Cardiac muscle cell (in vitro differentiated cells and primary cell): ENCODE measurements at regions not wholly inside any gene's neighbourhood (a gene's known extent, or its start where the extent isn't known, plus 50 kb on each side); places are given as distances from the start of the nearest gene placed in this dataset.

Experiments used
- DNase-seq, 2 donors: peaks; one replicate each; pipeline versions ENCODE4 v3.0.0 to v3.0.0-alpha.2; 2010 to 2017; ENCODE audit warnings: low read depth in 1 of 2, low spot score in 1 of 2
- H3K27ac ChIP-seq: fragments of 200-600 bp; sonication (generic); 2 replicates; pipeline ENCODE4 v1.5.1; 2016
- H3K27me3 ChIP-seq: fragments of 200-600 bp; sonication (generic); 2 replicates; pipeline ENCODE4 v1.6.0; 2016; ENCODE audit warnings: control low read depth
- H3K36me3 ChIP-seq: fragments of 200-600 bp; sonication (generic); 2 replicates; pipeline ENCODE4 v1.5.1; 2016; ENCODE audit warnings: control low read depth
- H3K4me1 ChIP-seq: fragments of 200-600 bp; sonication (generic); 2 replicates; pipeline ENCODE4 v1.8.1; 2017; ENCODE audit warnings: low read depth, mild to moderate bottlenecking, mixed run types
- H3K4me3 ChIP-seq: fragments of 200-600 bp; sonication (generic); 2 replicates; pipeline ENCODE4 v1.5.1; 2016; ENCODE audit warnings: mild to moderate bottlenecking
- H3K9me3 ChIP-seq: fragments of 200-600 bp; sonication (generic); 2 replicates; pipeline ENCODE4 v1.5.1; 2017; ENCODE audit warnings: low read depth, mild to moderate bottlenecking, control low read depth
- TF ChIP-seq, protein P1 (sequence below): IDR thresholded peaks from 2 replicates; pipeline ENCODE4 v1.5.1; 2012; ENCODE audit warnings: low read depth, mild to moderate bottlenecking, low read length

DNA sequence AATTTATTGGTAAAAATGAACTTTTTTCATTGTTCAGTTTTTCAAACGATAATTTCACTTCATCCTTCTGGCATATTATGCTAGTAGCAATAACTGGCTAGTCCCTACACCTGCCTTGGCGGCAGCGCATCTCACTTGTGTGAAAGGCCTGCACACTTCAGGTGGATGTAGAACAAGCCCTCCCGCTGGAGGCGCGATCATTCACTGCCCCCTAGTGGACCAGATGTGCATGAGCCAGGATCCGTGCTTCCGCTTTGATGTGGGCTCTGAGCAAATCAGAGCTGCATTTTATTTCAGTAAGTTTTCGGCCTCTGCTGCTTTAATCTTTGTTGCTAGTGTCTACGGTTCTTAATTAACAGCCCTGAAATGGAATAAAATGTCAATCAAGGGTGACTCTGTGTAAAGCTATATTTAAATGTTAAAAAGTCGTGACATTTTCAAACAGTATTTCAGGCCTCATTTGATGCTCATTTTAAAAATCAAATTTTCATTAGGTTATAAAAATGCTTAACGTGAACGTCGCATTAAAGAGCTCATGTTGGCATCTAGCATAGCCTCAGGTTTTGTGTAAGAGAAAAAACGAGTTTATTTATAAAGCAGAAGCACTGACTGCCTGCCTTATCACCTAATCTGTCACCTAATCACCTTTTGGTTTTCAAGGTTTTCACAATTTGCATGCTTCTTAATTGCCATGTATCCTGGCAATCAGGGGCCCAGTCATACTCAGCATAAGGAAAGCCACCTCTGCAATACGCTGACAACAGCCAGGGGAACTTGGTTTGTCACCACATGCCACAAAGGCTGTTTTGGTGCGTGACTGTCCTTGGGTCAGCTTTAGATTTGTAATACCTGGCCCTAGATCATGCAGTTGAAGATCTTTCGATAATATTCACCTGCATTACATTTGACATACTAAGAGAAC lies 112.2 kb downstream of the TEX26 start:
- Histone ChIP-seq H3K36me3 (no peaks in the 10 kb centered on the region), H3K9me3 (no peaks in the 10 kb centered on the region), H3K4me1 (peaks cover 14% of the 10 kb centered on the region), H3K4me3 (no peak overlapping the region), H3K27ac (no peak overlapping the region), H3K27me3 (peaks cover 20% of the 10 kb centered on the region)
- DNase-seq = peak; percentile 86 to 91
- TF ChIP-seq, protein P1, sequence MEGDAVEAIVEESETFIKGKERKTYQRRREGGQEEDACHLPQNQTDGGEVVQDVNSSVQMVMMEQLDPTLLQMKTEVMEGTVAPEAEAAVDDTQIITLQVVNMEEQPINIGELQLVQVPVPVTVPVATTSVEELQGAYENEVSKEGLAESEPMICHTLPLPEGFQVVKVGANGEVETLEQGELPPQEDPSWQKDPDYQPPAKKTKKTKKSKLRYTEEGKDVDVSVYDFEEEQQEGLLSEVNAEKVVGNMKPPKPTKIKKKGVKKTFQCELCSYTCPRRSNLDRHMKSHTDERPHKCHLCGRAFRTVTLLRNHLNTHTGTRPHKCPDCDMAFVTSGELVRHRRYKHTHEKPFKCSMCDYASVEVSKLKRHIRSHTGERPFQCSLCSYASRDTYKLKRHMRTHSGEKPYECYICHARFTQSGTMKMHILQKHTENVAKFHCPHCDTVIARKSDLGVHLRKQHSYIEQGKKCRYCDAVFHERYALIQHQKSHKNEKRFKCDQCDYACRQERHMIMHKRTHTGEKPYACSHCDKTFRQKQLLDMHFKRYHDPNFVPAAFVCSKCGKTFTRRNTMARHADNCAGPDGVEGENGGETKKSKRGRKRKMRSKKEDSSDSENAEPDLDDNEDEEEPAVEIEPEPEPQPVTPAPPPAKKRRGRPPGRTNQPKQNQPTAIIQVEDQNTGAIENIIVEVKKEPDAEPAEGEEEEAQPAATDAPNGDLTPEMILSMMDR = peak; percentile 93

- Histone ChIP-seq H3K27ac (no peak overlapping the region), H3K36me3 (no peaks in the 10 kb centered on the region), H3K4me3 (no peak overlapping the region), H3K9me3 (no peaks in the 10 kb centered on the region), H3K27me3 (peaks cover 27% of the 10 kb centered on the region), H3K4me1 (peaks cover 14% of the 10 kb centered on the region)
- TF ChIP-seq, protein P1 = peak; percentile 43
- no peak for DNase-seq
Observed at GRCh38 chr13:31043957-31044356, 111.5 kb downstream of the TEX26 start.

DNA sequence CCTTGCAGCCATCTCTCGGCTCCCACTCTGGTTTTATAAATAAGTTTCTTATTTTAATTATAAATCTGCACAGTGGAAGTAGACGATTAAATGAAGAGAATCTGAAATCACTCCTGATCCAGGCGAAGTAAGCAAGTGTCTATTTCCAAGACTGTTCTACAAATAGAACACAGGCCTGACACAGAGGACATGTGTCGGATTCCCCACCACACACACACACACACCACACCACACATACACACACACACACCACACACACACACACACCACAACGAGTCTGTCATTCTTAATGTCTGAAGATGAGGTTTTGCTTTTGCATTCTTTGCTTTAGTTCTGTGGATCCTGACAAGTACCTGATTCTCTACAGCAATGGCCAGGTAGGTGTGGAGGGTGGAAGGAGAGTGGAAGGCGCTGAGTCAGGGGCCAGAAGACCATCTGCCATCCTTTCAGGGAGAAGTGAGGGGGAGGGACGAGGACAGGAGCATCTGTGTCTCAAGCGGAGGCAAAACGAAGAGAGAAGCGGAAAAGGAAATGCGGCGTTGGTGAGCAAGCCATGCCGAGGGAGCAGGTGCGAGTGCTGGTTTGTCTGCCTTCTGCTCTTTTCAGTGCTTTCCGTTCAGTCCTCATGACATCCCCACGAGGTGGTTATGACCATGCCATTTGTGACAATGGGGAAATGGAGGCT lies 110.2 kb downstream of the TEX26 start:
- Histone ChIP-seq H3K27ac (no peak overlapping the region), H3K9me3 (no peaks in the 10 kb centered on the region), H3K27me3 (peaks cover 30% of the 10 kb centered on the region), H3K36me3 (no peaks in the 10 kb centered on the region), H3K4me1 (peaks cover 14% of the 10 kb centered on the region), H3K4me3 (no peak overlapping the region)
- no peak for DNase-seq
- TF ChIP-seq, protein P1 = no peak

GRCh38 chr13:31042049-31042448 lies 109.6 kb downstream of the TEX26 start:
- DNase-seq = no peak
- Histone ChIP-seq H3K4me1 (peaks cover 14% of the 10 kb centered on the region), H3K36me3 (no peaks in the 10 kb centered on the region), H3K4me3 (no peak overlapping the region), H3K9me3 (no peaks in the 10 kb centered on the region), H3K27ac (no peak overlapping the region), H3K27me3 (peaks cover 30% of the 10 kb centered on the region)
- TF ChIP-seq, protein P1 = no peak

GRCh38 chr13:31038834-31039552 lies 106.5 kb downstream of the TEX26 start:
- TF ChIP-seq, protein P1 = no peak
- no peaks in the 10 kb centered on the region for H3K4me1 ChIP-seq
- H3K4me3 ChIP-seq = no peak overlapping the region
- DNase-seq = peak in 1 of 2 donors; percentile 54
- H3K9me3 ChIP-seq = no peaks in the 10 kb centered on the region
- H3K27me3 ChIP-seq = peaks cover 30% of the 10 kb centered on the region
- no peak overlapping the region for H3K27ac ChIP-seq
- H3K36me3 ChIP-seq = no peaks in the 10 kb centered on the region
